A673 (cell line): ENCODE measurements at regions not wholly inside any gene's neighbourhood (a gene's known extent, or its start where the extent isn't known, plus 50 kb on each side); places are given as distances from the start of the nearest gene placed in this dataset.

Experiments
- BruUV-seq: library from RNA; stranded (reverse); fragments of 400-500 nt; replicated peaks from 2 replicates; lab custom pipeline; 2021; lab: Mats Ljungman, UMichigan
- CTCF ChIA-PET: fragments of 300-600 bp; sonication (Branson Sonifier 250); formaldehyde crosslinking; loops from one replicate; lab custom pipeline; 2022; ENCODE audit warnings: antibody characterized with exemption; lab: Charles Lee
- POLR2A ChIA-PET: fragments of 300-600 bp; sonication (Branson Sonifier 250); formaldehyde crosslinking; loops from one replicate; lab custom pipeline; 2022; ENCODE audit warnings: antibody characterized with exemption; ENCODE audit not compliant: low non-redundant PET; lab: Charles Lee
- DNase-seq: peaks from one replicate; pipeline ENCODE4 v3.0.0-alpha.2; 2015; ENCODE audit warnings: low spot score
- H3K27ac ChIP-seq: fragments of 200-600 bp; sonication (generic); 2 replicates; pipeline ENCODE4 v1.5.1; 2016; ENCODE audit warnings: mixed run types, low read depth, mild to moderate bottlenecking, mixed read lengths, antibody characterized with exemption, low read length; ENCODE audit not compliant: poor library complexity, severe bottlenecking
- H3K27me3 ChIP-seq: fragments of 200-600 bp; sonication (generic); replicated peaks from 2 replicates; pipeline ENCODE4 v1.6.1; 2017; ENCODE audit warnings: mixed run types, low read depth, mild to moderate bottlenecking, mixed read lengths, antibody characterized with exemption, low read length; ENCODE audit not compliant: insufficient read depth, poor library complexity
- H3K36me3 ChIP-seq: fragments of 200-600 bp; sonication (generic); 2 replicates; pipeline ENCODE4 v1.6.1; 2016; ENCODE audit warnings: mixed run types, mild to moderate bottlenecking, mixed read lengths, antibody characterized with exemption, low read length; ENCODE audit not compliant: insufficient read depth, poor library complexity, severe bottlenecking
- H3K4me1 ChIP-seq: fragments of 200-600 bp; sonication (generic); 2 replicates; pipeline ENCODE4 v1.6.1; 2017; ENCODE audit warnings: mixed run types, mild to moderate bottlenecking, mixed read lengths, antibody characterized with exemption, low read length; ENCODE audit not compliant: insufficient read depth, poor library complexity, severe bottlenecking
- H3K4me3 ChIP-seq: fragments of 200-600 bp; sonication (generic); 2 replicates; pipeline ENCODE4 v1.5.1; 2016; ENCODE audit warnings: low read depth, mixed run types, mild to moderate bottlenecking, mixed read lengths, low read length; ENCODE audit not compliant: poor library complexity, severe bottlenecking
- H3K9me3 ChIP-seq: fragments of 200-600 bp; sonication (generic); 2 replicates; pipeline ENCODE4 v1.6.1; 2016; ENCODE audit warnings: mixed run types, low read depth, mild to moderate bottlenecking, mixed read lengths, antibody characterized with exemption, low read length; ENCODE audit not compliant: poor library complexity, severe bottlenecking
- EZH2 ChIP-seq: fragments of 200-600 bp; sonication (generic); IDR thresholded peaks from 2 replicates; pipeline ENCODE4 v1.6.1; 2017; ENCODE audit warnings: borderline replicate concordance, low read depth, mild to moderate bottlenecking, mixed read lengths, antibody characterized with exemption, low read length; ENCODE audit not compliant: poor library complexity, severe bottlenecking
- intact Hi-C: fragments of 100-400 bp; cut with micrococcal nuclease; formaldehyde crosslinking; loops from one replicate; pipeline ENCODE4 v1.10.0; 2022; ENCODE audit not compliant: unreplicated experiment
- TF ChIP-seq, protein P1 (sequence below): fragments of 300-800, 200-600 bp; sonication (generic); conservative IDR thresholded peaks from 2 replicates; pipeline ENCODE4 v1.5.1; 2017; ENCODE audit warnings: low read depth, mild to moderate bottlenecking, antibody characterized with exemption, low read length, moderate library complexity, mixed read lengths

DNA sequence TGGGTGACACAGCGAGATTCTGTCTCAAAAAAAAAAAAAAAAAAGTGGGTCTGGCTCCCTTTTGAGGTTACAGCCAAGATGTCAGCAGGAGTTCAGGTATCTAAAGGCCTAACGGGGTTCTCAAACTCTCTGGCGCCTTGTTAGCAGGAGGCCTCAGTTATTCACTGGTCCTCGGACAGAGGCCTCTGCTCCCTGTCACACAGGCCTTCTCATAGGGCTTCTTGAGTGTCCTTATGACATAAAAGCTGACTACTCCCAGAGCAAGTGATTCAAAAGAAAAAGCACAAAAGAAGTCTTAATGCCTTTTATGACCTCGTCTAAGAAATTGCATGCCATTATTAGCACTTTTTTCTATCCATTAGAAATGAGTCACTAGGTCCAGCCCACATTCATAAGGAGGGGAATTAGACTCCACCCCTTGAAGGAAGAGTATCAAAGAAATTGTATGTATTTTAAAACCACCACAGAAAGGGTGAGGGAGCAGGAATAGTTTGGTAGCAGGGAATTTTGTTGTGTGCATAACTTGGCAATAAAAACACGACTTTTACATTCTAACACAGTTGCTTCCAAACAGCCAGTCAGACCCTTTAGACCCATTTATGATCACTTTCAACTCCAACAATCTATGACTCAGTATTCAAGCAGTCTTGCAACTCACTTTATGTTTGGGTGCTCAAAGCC is 90.3 kb downstream of the MEX3B start:
- CTCF ChIA-PET, result no interaction called here
- H3K36me3 ChIP-seq, result no peaks in the 10 kb centered on the region
- H3K4me1 ChIP-seq, result no peaks in the 10 kb centered on the region
- no peak for DNase-seq
- H3K27ac ChIP-seq, result no peak overlapping the region
- TF ChIP-seq, protein P1, sequence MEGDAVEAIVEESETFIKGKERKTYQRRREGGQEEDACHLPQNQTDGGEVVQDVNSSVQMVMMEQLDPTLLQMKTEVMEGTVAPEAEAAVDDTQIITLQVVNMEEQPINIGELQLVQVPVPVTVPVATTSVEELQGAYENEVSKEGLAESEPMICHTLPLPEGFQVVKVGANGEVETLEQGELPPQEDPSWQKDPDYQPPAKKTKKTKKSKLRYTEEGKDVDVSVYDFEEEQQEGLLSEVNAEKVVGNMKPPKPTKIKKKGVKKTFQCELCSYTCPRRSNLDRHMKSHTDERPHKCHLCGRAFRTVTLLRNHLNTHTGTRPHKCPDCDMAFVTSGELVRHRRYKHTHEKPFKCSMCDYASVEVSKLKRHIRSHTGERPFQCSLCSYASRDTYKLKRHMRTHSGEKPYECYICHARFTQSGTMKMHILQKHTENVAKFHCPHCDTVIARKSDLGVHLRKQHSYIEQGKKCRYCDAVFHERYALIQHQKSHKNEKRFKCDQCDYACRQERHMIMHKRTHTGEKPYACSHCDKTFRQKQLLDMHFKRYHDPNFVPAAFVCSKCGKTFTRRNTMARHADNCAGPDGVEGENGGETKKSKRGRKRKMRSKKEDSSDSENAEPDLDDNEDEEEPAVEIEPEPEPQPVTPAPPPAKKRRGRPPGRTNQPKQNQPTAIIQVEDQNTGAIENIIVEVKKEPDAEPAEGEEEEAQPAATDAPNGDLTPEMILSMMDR, result no peak
- no peak for TF ChIP-seq EZH2
- no TSS peak for BruUV-seq
- H3K9me3 ChIP-seq, result no peaks in the 10 kb centered on the region
- intact Hi-C loops, result no loop called here
- POLR2A ChIA-PET, result no interaction called here
- H3K4me3 ChIP-seq, result no peak overlapping the region
- H3K27me3 ChIP-seq, result no peaks in the 10 kb centered on the region

DNA sequence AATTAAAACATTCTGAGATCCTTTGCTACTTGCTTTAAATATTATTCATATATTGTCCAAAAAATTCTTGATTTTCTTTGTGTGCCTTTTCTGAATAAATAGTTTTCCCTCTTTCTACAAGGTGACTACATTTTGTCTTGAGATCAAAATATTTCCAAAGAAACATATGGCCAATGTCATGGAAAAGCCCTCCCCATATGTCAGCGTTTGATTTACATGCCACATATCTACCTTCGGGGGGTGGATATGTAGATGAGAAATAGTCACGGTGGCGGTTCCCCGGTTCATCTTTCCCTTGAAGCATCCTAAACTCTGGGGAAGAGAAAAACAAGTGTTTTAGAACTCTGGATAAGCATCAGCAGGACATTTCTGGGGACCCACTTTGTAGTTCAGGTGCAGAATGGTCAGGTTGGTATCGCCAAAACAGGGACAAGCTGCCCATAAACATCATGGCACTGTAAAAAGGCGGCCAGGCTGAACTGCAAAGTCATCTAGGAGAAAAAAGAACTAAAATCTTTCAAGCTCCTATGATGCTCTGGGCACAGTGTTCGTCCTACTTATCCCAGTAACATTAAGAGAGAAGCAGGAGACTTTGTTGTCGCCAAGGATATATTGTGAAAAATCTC is 91.5 kb downstream of the MEX3B start:
- Histone ChIP-seq H3K36me3 (no peaks in the 10 kb centered on the region), H3K9me3 (no peaks in the 10 kb centered on the region), H3K4me1 (no peaks in the 10 kb centered on the region), H3K4me3 (no peak overlapping the region), H3K27ac (no peak overlapping the region), H3K27me3 (no peaks in the 10 kb centered on the region)
- POLR2A ChIA-PET, result no interaction called here
- TF ChIP-seq EZH2, result no peak
- TF ChIP-seq, protein P1, result no peak
- no peak for DNase-seq
- intact Hi-C loops, result no loop called here
- BruUV-seq, result no TSS peak
- CTCF ChIA-PET, result no interaction called here

DNA sequence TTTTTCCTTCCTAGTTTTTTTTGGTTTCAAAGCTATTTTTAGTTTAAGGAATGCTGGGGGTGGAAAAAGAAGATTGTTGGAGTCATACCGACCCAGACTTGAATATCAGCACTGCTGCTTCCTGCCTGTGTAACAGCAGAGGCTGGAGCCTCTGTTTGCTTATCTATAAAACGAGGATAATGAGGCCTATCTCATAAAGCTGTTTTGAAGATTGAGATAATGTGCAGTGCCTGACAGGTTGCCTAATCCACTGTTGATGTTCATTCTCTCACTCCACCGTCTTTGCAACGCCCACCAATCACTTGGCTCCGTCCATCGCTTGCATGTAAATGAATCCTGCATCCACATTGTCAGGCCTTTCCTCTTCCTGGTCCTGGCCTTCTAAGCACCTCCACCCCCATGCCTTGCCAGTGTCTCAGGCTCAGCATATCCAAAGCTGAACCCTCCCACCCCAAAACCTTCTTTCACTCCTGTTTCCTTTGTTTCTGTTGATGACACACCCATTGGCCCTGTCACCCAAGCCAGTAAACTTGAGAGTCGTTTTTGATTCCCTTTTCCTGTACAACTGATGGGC is 94.9 kb downstream of the MEX3B start:
- intact Hi-C loops, result no loop called here
- BruUV-seq, result no TSS peak
- Histone ChIP-seq H3K27me3 (no peaks in the 10 kb centered on the region), H3K4me1 (no peaks in the 10 kb centered on the region), H3K9me3 (no peaks in the 10 kb centered on the region), H3K4me3 (no peak overlapping the region), H3K36me3 (no peaks in the 10 kb centered on the region), H3K27ac (no peak overlapping the region)
- DNase-seq, result no peak
- ChIA-PET CTCF (interaction anchor here (0.5 kb wide), 1 partner anchor 18 kb away, joined by 4 read pairs; no protein-coding TSS in a partner anchor), POLR2A (no interaction called here)
- no peak for TF ChIP-seq EZH2
